DND-41 (cell line): ENCODE measurements at regions not wholly inside any gene's neighbourhood (a gene's known extent, or its start where the extent isn't known, plus 50 kb on each side); places are given as distances from the start of the nearest gene placed in this dataset.
"Not testable (repeated sequence)": the region's sequence is repeated elsewhere in the genome, so short reads cannot be mapped to it uniquely, and the experiment has no call there.

Experiments used
- ATAC-seq: fragments of 200-7000 bp; cut with Tn5 transposase; 3 replicates; pipeline ENCODE4 v1.9.1; 2021; ENCODE audit warnings: low read depth; ENCODE audit not compliant: insufficient read depth
- DNase-seq: peaks from one replicate; pipeline ENCODE4 v3.0.0-alpha.2; 2020
- H2AFZ ChIP-seq: 2 replicates; pipeline ENCODE4 v1.6.0; 2012; ENCODE audit warnings: low read depth, low read length
- H3K27ac ChIP-seq: 2 replicates; pipeline ENCODE4 v1.5.1; 2012; ENCODE audit warnings: low read length, inconsistent platforms
- H3K27me3 ChIP-seq: fragments of 200-600 bp; sonication (generic); 2 replicates; pipeline ENCODE4 v1.6.0; 2012; ENCODE audit warnings: low read length, mild to moderate bottlenecking, inconsistent platforms; ENCODE audit not compliant: insufficient read depth, poor library complexity
- H3K36me3 ChIP-seq: 2 replicates; pipeline ENCODE4 v1.5.1; 2012; ENCODE audit warnings: low read length, inconsistent platforms; ENCODE audit not compliant: insufficient read depth
- H3K4me1 ChIP-seq: 2 replicates; pipeline ENCODE4 v1.5.1; 2012; ENCODE audit warnings: mild to moderate bottlenecking, low read length; ENCODE audit not compliant: insufficient read depth
- H3K4me2 ChIP-seq: 2 replicates; pipeline ENCODE4 v1.6.0; 2012; ENCODE audit warnings: mild to moderate bottlenecking, moderate library complexity, low read length, inconsistent platforms; ENCODE audit not compliant: insufficient read depth
- H3K4me3 ChIP-seq, 2 experiments: fragments of 200-600 bp in 1 of 2; shearing (Covaris generic) in 1 of 2; 2 replicates each; pipeline ENCODE4 v1.5.1; 2012 to 2016; ENCODE audit warnings: inconsistent platforms in 2 of 2, low read length in 2 of 2, mild to moderate bottlenecking in 2 of 2, low read depth in 1 of 2, moderate library complexity in 1 of 2
- H3K79me2 ChIP-seq: 2 replicates; pipeline ENCODE4 v1.6.0; 2012; ENCODE audit warnings: low read length, inconsistent platforms; ENCODE audit not compliant: insufficient read depth
- H3K9ac ChIP-seq: 2 replicates; pipeline ENCODE4 v1.6.0; 2012; ENCODE audit warnings: low read depth, mild to moderate bottlenecking, inconsistent platforms, low read length, moderate library complexity
- H3K9me3 ChIP-seq: 2 replicates; pipeline ENCODE4 v1.5.1; 2012; ENCODE audit warnings: low read length, moderate library complexity, mild to moderate bottlenecking, inconsistent platforms; ENCODE audit not compliant: insufficient read depth, severe bottlenecking
- H4K20me1 ChIP-seq: 2 replicates; pipeline ENCODE4 v1.6.0; 2012; ENCODE audit warnings: low read length; ENCODE audit not compliant: insufficient read depth
- EZH2 ChIP-seq: IDR thresholded peaks from 3 replicates; pipeline ENCODE4 v1.6.1; 2012; ENCODE audit warnings: borderline replicate concordance, low read depth, mild to moderate bottlenecking, moderate library complexity, low read length, inconsistent platforms; ENCODE audit not compliant: severe bottlenecking
- TF ChIP-seq, protein P1 (sequence below): IDR thresholded peaks from 2 replicates; pipeline ENCODE4 v1.5.1; 2012; ENCODE audit warnings: borderline replicate concordance, low read length, moderate library complexity, mild to moderate bottlenecking; ENCODE audit not compliant: poor library complexity, severe bottlenecking; ENCODE audit errors: extremely low read depth

- H3K79me2 ChIP-seq, result no peaks in the 10 kb centered on the region
- H3K27me3 ChIP-seq, result peaks cover 9% of the 10 kb centered on the region
- H3K4me1 ChIP-seq, result no peaks in the 10 kb centered on the region
- TF ChIP-seq, protein P1, sequence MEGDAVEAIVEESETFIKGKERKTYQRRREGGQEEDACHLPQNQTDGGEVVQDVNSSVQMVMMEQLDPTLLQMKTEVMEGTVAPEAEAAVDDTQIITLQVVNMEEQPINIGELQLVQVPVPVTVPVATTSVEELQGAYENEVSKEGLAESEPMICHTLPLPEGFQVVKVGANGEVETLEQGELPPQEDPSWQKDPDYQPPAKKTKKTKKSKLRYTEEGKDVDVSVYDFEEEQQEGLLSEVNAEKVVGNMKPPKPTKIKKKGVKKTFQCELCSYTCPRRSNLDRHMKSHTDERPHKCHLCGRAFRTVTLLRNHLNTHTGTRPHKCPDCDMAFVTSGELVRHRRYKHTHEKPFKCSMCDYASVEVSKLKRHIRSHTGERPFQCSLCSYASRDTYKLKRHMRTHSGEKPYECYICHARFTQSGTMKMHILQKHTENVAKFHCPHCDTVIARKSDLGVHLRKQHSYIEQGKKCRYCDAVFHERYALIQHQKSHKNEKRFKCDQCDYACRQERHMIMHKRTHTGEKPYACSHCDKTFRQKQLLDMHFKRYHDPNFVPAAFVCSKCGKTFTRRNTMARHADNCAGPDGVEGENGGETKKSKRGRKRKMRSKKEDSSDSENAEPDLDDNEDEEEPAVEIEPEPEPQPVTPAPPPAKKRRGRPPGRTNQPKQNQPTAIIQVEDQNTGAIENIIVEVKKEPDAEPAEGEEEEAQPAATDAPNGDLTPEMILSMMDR, result no peak
- TF ChIP-seq EZH2, result no peak
- H3K9me3 ChIP-seq, result no peaks in the 10 kb centered on the region
- H3K27ac ChIP-seq, result no peak overlapping the region
- no peak overlapping the region for H3K4me3 ChIP-seq
- no peaks in the 10 kb centered on the region for H4K20me1 ChIP-seq
- ATAC-seq (no peak), DNase-seq (no peak)
- H2AFZ ChIP-seq, result no peak overlapping the region
- no peaks in the 10 kb centered on the region for H3K36me3 ChIP-seq
- H3K4me2 ChIP-seq, result no peak overlapping the region
- H3K9ac ChIP-seq, result no peak overlapping the region
Observed at GRCh38 chr12:112711026-112711425, 80.5 kb upstream of the RPH3A start.

DNA sequence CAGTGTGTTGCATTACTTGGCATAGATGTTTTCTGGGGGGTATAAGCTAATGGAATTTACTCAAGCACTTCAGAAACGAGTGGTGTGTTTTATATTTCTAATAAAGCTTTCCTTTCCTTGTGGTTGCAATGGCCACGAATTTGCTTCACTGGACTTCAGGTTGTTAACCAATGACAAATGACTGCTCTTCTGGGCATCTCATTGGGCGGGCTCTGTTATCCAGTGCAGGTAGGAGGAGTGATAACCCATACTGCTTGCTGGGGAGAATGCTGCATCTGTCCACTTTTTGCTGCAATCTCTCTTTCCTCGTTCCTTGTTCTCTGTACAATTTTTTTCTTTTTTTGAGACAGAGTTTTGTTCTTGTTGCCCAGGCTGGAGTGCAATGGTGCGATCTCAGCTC, 80.0 kb upstream of the RPH3A start:
- Histone ChIP-seq H3K27ac (no peak overlapping the region), H3K4me1 (no peaks in the 10 kb centered on the region), H2AFZ (no peak overlapping the region), H3K4me3 (no peak overlapping the region), H3K9me3 (no peaks in the 10 kb centered on the region), H3K79me2 (no peaks in the 10 kb centered on the region), H3K36me3 (no peaks in the 10 kb centered on the region), H4K20me1 (no peaks in the 10 kb centered on the region), H3K27me3 (peaks cover 9% of the 10 kb centered on the region), H3K9ac (no peak overlapping the region), H3K4me2 (no peak overlapping the region)
- TF ChIP-seq EZH2, result no peak
- TF ChIP-seq, protein P1, result no peak
- ATAC-seq, result no peak
- DNase-seq, result no peak

GRCh38 chr12:112712751-112713150, 78.8 kb upstream of the RPH3A start:
- not testable (repeated sequence) for H3K27me3 ChIP-seq, H3K9ac ChIP-seq, H3K9me3 ChIP-seq, DNase-seq, H3K4me3 ChIP-seq, H3K36me3 ChIP-seq, H4K20me1 ChIP-seq, ATAC-seq, H3K79me2 ChIP-seq, H3K4me2 ChIP-seq, H2AFZ ChIP-seq, H3K27ac ChIP-seq, H3K4me1 ChIP-seq

GRCh38 chr12:112713471-112713870, 78.1 kb upstream of the RPH3A start:
- H3K4me3 ChIP-seq, result no peak overlapping the region
- H3K27me3 ChIP-seq, result peaks cover 9% of the 10 kb centered on the region
- H3K4me2 ChIP-seq, result no peak overlapping the region
- no peaks in the 10 kb centered on the region for H3K4me1 ChIP-seq
- no peaks in the 10 kb centered on the region for H3K79me2 ChIP-seq
- H3K9me3 ChIP-seq, result no peaks in the 10 kb centered on the region
- no peaks in the 10 kb centered on the region for H3K36me3 ChIP-seq
- no peak for DNase-seq
- H2AFZ ChIP-seq, result no peak overlapping the region
- no peak for ATAC-seq
- TF ChIP-seq EZH2, result no peak
- TF ChIP-seq, protein P1, result no peak
- H3K27ac ChIP-seq, result no peak overlapping the region
- no peak overlapping the region for H3K9ac ChIP-seq
- H4K20me1 ChIP-seq, result no peaks in the 10 kb centered on the region
